HG02973 (cell line): ENCODE measurements at regions not wholly inside any gene's neighbourhood (a gene's known extent, or its start where the extent isn't known, plus 50 kb on each side); places are given as distances from the start of the nearest gene placed in this dataset.

Source experiments
- ATAC-seq: cut with Tn5 transposase; IDR thresholded peaks from one replicate; pipeline ENCODE4 v1.9.1; 2021; ENCODE audit warnings: moderate library complexity; ENCODE audit not compliant: unreplicated experiment

- ATAC-seq, result no peak
Measured at GRCh38 chr10:81008726-81009125, 471.0 kb downstream of the SH2D4B start.

- no peak for ATAC-seq
Measured at GRCh38 chr10:81009296-81009695, 471.6 kb downstream of the SH2D4B start.

GRCh38 chr10:81013771-81014170 is 476.1 kb downstream of the SH2D4B start:
- no peak for ATAC-seq

GRCh38 chr10:81019029-81019890 is 481.6 kb downstream of the SH2D4B start:
- ATAC-seq, result peak; percentile 92

- no peak for ATAC-seq
Measured at GRCh38 chr10:81021428-81022129, 483.9 kb downstream of the SH2D4B start.

- no peak for ATAC-seq
Measured at GRCh38 chr10:81026591-81026990, 488.9 kb downstream of the SH2D4B start.

- ATAC-seq, result no peak
Measured at GRCh38 chr10:81027223-81027622, 489.5 kb downstream of the SH2D4B start.

- no peak for ATAC-seq
Measured at GRCh38 chr10:81027706-81028105, 490.0 kb downstream of the SH2D4B start.

- peak; percentile 69 for ATAC-seq
Measured at GRCh38 chr10:81031774-81032173, 494.1 kb downstream of the SH2D4B start.

- no peak for ATAC-seq
Measured at GRCh38 chr10:81034383-81034782, 496.7 kb downstream of the SH2D4B start.

- ATAC-seq, result peak; percentile 82
Measured at GRCh38 chr10:81036257-81036656, 498.6 kb downstream of the SH2D4B start.

- no peak for ATAC-seq
Measured at GRCh38 chr10:81040031-81040430, 502.3 kb downstream of the SH2D4B start.

- ATAC-seq, result no peak
Measured at GRCh38 chr10:81040940-81041339, 503.2 kb downstream of the SH2D4B start.

GRCh38 chr10:81042647-81043046 is 504.9 kb downstream of the SH2D4B start:
- ATAC-seq, result no peak

GRCh38 chr10:81065474-81065873 is 527.8 kb downstream of the SH2D4B start:
- ATAC-seq, result no peak

- no peak for ATAC-seq
Measured at GRCh38 chr10:81068460-81068859, 530.8 kb downstream of the SH2D4B start.

- ATAC-seq, result no peak
Measured at GRCh38 chr10:81071087-81071796, 533.5 kb downstream of the SH2D4B start.

- ATAC-seq, result no peak
Measured at GRCh38 chr10:81073155-81073554, 535.5 kb downstream of the SH2D4B start.

GRCh38 chr10:81081887-81082620 is 544.4 kb downstream of the SH2D4B start:
- no peak for ATAC-seq

- no peak for ATAC-seq
Measured at GRCh38 chr10:81082621-81083376, 545.1 kb downstream of the SH2D4B start.
